ENCODE measurements at regions not wholly inside any gene's neighbourhood (a gene's known extent, or its start where the extent isn't known, plus 50 kb on each side); places are given as distances from the start of the nearest gene placed in this dataset.

GRCh38 chr9:14967450-14968321 lies 57.5 kb upstream of the FREM1 start (continued):
- TF ChIP-seq ZBTB46 (CRISPR knock-in tag; IDR thresholded peaks at IDR 0.05; ENCODE audit: borderline replicate concordance): no peak
- TF ChIP-seq ZNF609 (CRISPR knock-in tag; IDR thresholded peaks at IDR 0.05; ENCODE audit: borderline replicate concordance): peak; percentile 88
- TF ChIP-seq SSRP1 (CRISPR knock-in tag; IDR thresholded peaks at IDR 0.05): no peak
- TF ChIP-seq ZC3H4 (CRISPR knock-in tag; IDR thresholded peaks at IDR 0.05; ENCODE audit: borderline replicate concordance): no peak
- TF ChIP-seq, protein P1, sequence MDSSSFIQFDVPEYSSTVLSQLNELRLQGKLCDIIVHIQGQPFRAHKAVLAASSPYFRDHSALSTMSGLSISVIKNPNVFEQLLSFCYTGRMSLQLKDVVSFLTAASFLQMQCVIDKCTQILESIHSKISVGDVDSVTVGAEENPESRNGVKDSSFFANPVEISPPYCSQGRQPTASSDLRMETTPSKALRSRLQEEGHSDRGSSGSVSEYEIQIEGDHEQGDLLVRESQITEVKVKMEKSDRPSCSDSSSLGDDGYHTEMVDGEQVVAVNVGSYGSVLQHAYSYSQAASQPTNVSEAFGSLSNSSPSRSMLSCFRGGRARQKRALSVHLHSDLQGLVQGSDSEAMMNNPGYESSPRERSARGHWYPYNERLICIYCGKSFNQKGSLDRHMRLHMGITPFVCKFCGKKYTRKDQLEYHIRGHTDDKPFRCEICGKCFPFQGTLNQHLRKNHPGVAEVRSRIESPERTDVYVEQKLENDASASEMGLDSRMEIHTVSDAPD (CRISPR knock-in tag; IDR thresholded peaks at IDR 0.05): peak; percentile 34; the same call in 1 of the 2 replicates
- TF ChIP-seq NR2F2 (IDR thresholded peaks at IDR 0.05; ENCODE audit: borderline replicate concordance, low read depth): peak; percentile 92
- no peak for TF ChIP-seq ETV6 (CRISPR knock-in tag; conservative IDR thresholded peaks at IDR 0.05)
- no peak for TF ChIP-seq ZNF224 (CRISPR knock-in tag; IDR thresholded peaks at IDR 0.05)
- TF ChIP-seq ARHGAP35 (CRISPR knock-in tag; IDR thresholded peaks at IDR 0.05; ENCODE audit: borderline replicate concordance): no peak
- no peak for TF ChIP-seq GTF2F1 (IDR thresholded peaks at IDR 0.05; ENCODE audit: low read length)
- no peak for TF ChIP-seq MIER2 (CRISPR knock-in tag; IDR thresholded peaks at IDR 0.05)
- TF ChIP-seq CBX5 (CRISPR knock-in tag; IDR thresholded peaks at IDR 0.05; ENCODE audit: borderline replicate concordance): no peak
- TF ChIP-seq, protein P2, sequence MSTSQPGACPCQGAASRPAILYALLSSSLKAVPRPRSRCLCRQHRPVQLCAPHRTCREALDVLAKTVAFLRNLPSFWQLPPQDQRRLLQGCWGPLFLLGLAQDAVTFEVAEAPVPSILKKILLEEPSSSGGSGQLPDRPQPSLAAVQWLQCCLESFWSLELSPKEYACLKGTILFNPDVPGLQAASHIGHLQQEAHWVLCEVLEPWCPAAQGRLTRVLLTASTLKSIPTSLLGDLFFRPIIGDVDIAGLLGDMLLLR (CRISPR knock-in tag; IDR thresholded peaks at IDR 0.05): no peak
- TF ChIP-seq ZBTB2 (CRISPR knock-in tag; IDR thresholded peaks at IDR 0.05; ENCODE audit: low read depth): no peak
- TF ChIP-seq, protein P3, sequence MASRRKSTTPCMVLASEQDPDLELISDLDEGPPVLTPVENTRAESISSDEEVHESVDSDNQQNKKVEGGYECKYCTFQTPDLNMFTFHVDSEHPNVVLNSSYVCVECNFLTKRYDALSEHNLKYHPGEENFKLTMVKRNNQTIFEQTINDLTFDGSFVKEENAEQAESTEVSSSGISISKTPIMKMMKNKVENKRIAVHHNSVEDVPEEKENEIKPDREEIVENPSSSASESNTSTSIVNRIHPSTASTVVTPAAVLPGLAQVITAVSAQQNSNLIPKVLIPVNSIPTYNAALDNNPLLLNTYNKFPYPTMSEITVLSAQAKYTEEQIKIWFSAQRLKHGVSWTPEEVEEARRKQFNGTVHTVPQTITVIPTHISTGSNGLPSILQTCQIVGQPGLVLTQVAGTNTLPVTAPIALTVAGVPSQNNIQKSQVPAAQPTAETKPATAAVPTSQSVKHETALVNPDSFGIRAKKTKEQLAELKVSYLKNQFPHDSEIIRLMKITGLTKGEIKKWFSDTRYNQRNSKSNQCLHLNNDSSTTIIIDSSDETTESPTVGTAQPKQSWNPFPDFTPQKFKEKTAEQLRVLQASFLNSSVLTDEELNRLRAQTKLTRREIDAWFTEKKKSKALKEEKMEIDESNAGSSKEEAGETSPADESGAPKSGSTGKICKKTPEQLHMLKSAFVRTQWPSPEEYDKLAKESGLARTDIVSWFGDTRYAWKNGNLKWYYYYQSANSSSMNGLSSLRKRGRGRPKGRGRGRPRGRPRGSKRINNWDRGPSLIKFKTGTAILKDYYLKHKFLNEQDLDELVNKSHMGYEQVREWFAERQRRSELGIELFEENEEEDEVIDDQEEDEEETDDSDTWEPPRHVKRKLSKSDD (CRISPR knock-in tag; IDR thresholded peaks at IDR 0.05; ENCODE audit: low read depth): no peak

Data from HepG2 (cell line).